Natural killer cell (primary cell): ENCODE measurements at regions not wholly inside any gene's neighbourhood (a gene's known extent, or its start where the extent isn't known, plus 50 kb on each side); places are given as distances from the start of the nearest gene placed in this dataset.

Source experiments
- ATAC-seq, 3 donors: fragments of 150-1000 bp in 2 of 3; fragments of 200-7000 bp in 1 of 3; cut with Tn5 transposase; 1 replicate in 1 of 3; 2 replicates in 2 of 3; pipeline ENCODE4 v1.10.0; 2021; ENCODE audit warnings: mild to moderate bottlenecking in 2 of 3, moderate library complexity in 2 of 3
- DNase-seq, 2 donors: peaks; one replicate each; pipeline versions ENCODE4 v3.0.0 to v3.0.0-alpha.2; 2013 to 2021; ENCODE audit warnings: mixed read lengths in 1 of 2
- H3K27ac ChIP-seq: one replicate; pipeline ENCODE4 v1.5.1; 2013; ENCODE audit warnings: mild to moderate bottlenecking, low read length
- H3K27me3 ChIP-seq: one replicate; pipeline ENCODE4 v1.6.1; 2013; ENCODE audit warnings: low read length; ENCODE audit not compliant: control insufficient read depth, insufficient read depth
- H3K36me3 ChIP-seq: one replicate; pipeline ENCODE4 v1.6.1; 2013; ENCODE audit warnings: low read length; ENCODE audit not compliant: control insufficient read depth, insufficient read depth
- H3K4me1 ChIP-seq: one replicate; pipeline ENCODE4 v1.6.1; 2013; ENCODE audit warnings: low read length; ENCODE audit not compliant: control insufficient read depth, insufficient read depth
- H3K4me3 ChIP-seq: one replicate; pipeline ENCODE4 v1.5.1; 2013; ENCODE audit warnings: low read length
- H3K9me3 ChIP-seq: one replicate; pipeline ENCODE4 v1.6.1; 2013; ENCODE audit warnings: low read length; ENCODE audit not compliant: control insufficient read depth, insufficient read depth
- H3K27ac Mint-ChIP-seq, 2 donors: one replicate each; pipeline ENCODE4 v1.8.0; 2022; ENCODE audit warnings: mild to moderate bottlenecking in 2 of 2, mixed read lengths in 2 of 2, moderate library complexity in 1 of 2
- H3K27me3 Mint-ChIP-seq, 2 donors: one replicate each; pipeline ENCODE4 v1.8.0; 2022; ENCODE audit warnings: low read depth in 2 of 2, mixed read lengths in 2 of 2
- H3K36me3 Mint-ChIP-seq: one replicate; pipeline ENCODE4 v1.8.0; 2022; ENCODE audit warnings: mixed read lengths
- H3K4me1 Mint-ChIP-seq, 2 donors: one replicate each; pipeline ENCODE4 v1.8.0; 2022; ENCODE audit warnings: mixed read lengths in 2 of 2
- H3K4me3 Mint-ChIP-seq: one replicate; pipeline ENCODE4 v1.8.0; 2022; ENCODE audit warnings: mild to moderate bottlenecking, moderate library complexity, mixed read lengths
- H3K9me3 Mint-ChIP-seq, 2 donors: one replicate each; pipeline ENCODE4 v1.8.0; 2022; ENCODE audit warnings: mixed read lengths in 2 of 2
- CTCF ChIP-seq: fragments of 200-600 bp; IDR thresholded peaks from one replicate; pipeline ENCODE4 v1.8.0; 2022; ENCODE audit warnings: antibody characterized with exemption
- WGBS: methylation state at CpG from one replicate; pipeline ENCODE4 v1.1.7; 2013; ENCODE audit warnings: missing lambda C conversion rate; ENCODE audit not compliant: insufficient coverage; 5-methylcytosine and 5-hydroxymethylcytosine counted together
- intact Hi-C: fragments of 100-400 bp; cut with micrococcal nuclease; formaldehyde crosslinking; loops from one replicate; pipeline ENCODE4 v1.14.2; 2022

- no peak overlapping the region for H3K4me3 Mint-ChIP-seq
- WGBS, result 95% methylated on average over 3 of the region's 4 CpGs
- H3K4me1 ChIP-seq, result no peaks in the 10 kb centered on the region
- no peak overlapping the region for H3K4me3 ChIP-seq
- no peaks in the 10 kb centered on the region for H3K36me3 ChIP-seq
- ATAC-seq (no peak), DNase-seq (no peak)
- H3K9me3 ChIP-seq, result no peaks in the 10 kb centered on the region
- H3K9me3 Mint-ChIP-seq, result peaks cover 10 to 13% of the 10 kb centered on the region in 2 donors
- H3K27me3 ChIP-seq, result no peaks in the 10 kb centered on the region
- no peak overlapping the region for H3K27ac ChIP-seq
- H3K4me1 Mint-ChIP-seq, result no peaks in the 10 kb centered on the region
- H3K36me3 Mint-ChIP-seq, result no peaks in the 10 kb centered on the region
- intact Hi-C loops, result no loop called here
- TF ChIP-seq CTCF, result no peak
- H3K27me3 Mint-ChIP-seq, result no peaks in the 10 kb centered on the region
- no peak overlapping the region for H3K27ac Mint-ChIP-seq
Observed at GRCh38 chr3:116809208-116809607, 99.6 kb downstream of the TUSC7 start.

GRCh38 chr3:116811754-116812153 is 102.2 kb downstream of the TUSC7 start:
- intact Hi-C loops, result no loop called here
- H3K4me1 Mint-ChIP-seq, result no peaks in the 10 kb centered on the region
- H3K4me3 Mint-ChIP-seq, result no peak overlapping the region

DNA sequence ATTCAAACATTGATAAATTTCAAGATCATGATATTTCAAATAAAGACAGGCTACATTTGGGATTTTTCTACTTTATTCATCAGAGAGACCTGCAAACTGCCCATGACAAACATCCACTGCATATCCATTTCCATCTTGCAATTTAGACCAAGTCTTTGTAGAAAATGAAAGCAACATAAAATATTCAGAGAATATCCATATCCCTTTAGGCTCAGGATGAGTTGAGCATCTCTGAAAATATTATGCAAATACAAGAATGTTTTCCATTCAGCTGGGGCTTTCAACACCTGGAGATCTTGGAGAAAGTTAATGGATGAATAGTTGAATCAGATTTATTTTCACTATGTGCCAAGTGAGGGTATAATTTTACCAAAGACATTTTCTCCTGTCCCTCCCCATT is 103.4 kb downstream of the TUSC7 start:
- TF ChIP-seq CTCF, result no peak

More at GRCh38 chr3:116811754-116812153, 102.2 kb downstream of the TUSC7 start:
- Mint-ChIP-seq H3K9me3 (peaks cover 4 to 9% of the 10 kb centered on the region in 2 donors), H3K27ac (no peak overlapping the region), H3K27me3 (no peaks in the 10 kb centered on the region), H3K36me3 (no peaks in the 10 kb centered on the region)
- 85% methylated on average over 2 of the region's 3 CpGs for WGBS
- no peaks in the 10 kb centered on the region for H3K36me3 ChIP-seq
- DNase-seq (no peak), ATAC-seq (no peak)
- H3K27ac ChIP-seq, result no peak overlapping the region
- H3K4me3 ChIP-seq, result no peak overlapping the region
- no peaks in the 10 kb centered on the region for H3K27me3 ChIP-seq
- H3K9me3 ChIP-seq, result no peaks in the 10 kb centered on the region
- TF ChIP-seq CTCF, result no peak
- no peaks in the 10 kb centered on the region for H3K4me1 ChIP-seq

GRCh38 chr3:116815321-116815720 is 105.7 kb downstream of the TUSC7 start:
- no peaks in the 10 kb centered on the region for H3K36me3 ChIP-seq
- WGBS, result no CpG with 5 or more reads among the region's 1 CpG
- intact Hi-C loops, result no loop called here
- peaks cover under 1% of the 10 kb centered on the region for H3K9me3 ChIP-seq
- peaks cover 2 to 4% of the 10 kb centered on the region in 2 donors for H3K9me3 Mint-ChIP-seq
- H3K4me1 Mint-ChIP-seq, result no peaks in the 10 kb centered on the region
- H3K4me3 ChIP-seq, result no peak overlapping the region
- no peaks in the 10 kb centered on the region for H3K36me3 Mint-ChIP-seq
- TF ChIP-seq CTCF, result no peak
- no peak overlapping the region for H3K27ac Mint-ChIP-seq
- no peak for DNase-seq
- H3K4me3 Mint-ChIP-seq, result no peak overlapping the region
- no peak overlapping the region for H3K27ac ChIP-seq
- ATAC-seq, result no peak
- H3K4me1 ChIP-seq, result no peaks in the 10 kb centered on the region
- H3K27me3 Mint-ChIP-seq, result no peaks in the 10 kb centered on the region
- H3K27me3 ChIP-seq, result no peaks in the 10 kb centered on the region

More for the DNA sequence above, 103.4 kb downstream of the TUSC7 start:
- DNase-seq (no peak), ATAC-seq (no peak)
- intact Hi-C loops, result no loop called here
- no peaks in the 10 kb centered on the region for H3K4me1 Mint-ChIP-seq
- Histone ChIP-seq H3K27me3 (no peaks in the 10 kb centered on the region), H3K4me1 (no peaks in the 10 kb centered on the region), H3K27ac (no peak overlapping the region), H3K9me3 (no peaks in the 10 kb centered on the region), H3K36me3 (no peaks in the 10 kb centered on the region), H3K4me3 (no peak overlapping the region)
- no peaks in the 10 kb centered on the region for H3K36me3 Mint-ChIP-seq
- no peak overlapping the region for H3K4me3 Mint-ChIP-seq
- H3K9me3 Mint-ChIP-seq, result peaks cover 2 to 7% of the 10 kb centered on the region in 2 donors
- H3K27me3 Mint-ChIP-seq, result no peaks in the 10 kb centered on the region
- H3K27ac Mint-ChIP-seq, result no peak overlapping the region
